Astrocyte of the spinal cord (primary cell): ENCODE measurements at regions not wholly inside any gene's neighbourhood (a gene's known extent, or its start where the extent isn't known, plus 50 kb on each side); places are given as distances from the start of the nearest gene placed in this dataset.

Experiments
- DNase-seq: peaks from one replicate; pipeline ENCODE4 v3.0.0; 2011; ENCODE audit warnings: low read depth, low spot score
- H3K4me3 ChIP-seq: 2 replicates; pipeline ENCODE4 v1.5.1; 2011; ENCODE audit warnings: low read depth, mild to moderate bottlenecking, low read length, moderate library complexity
- in situ Hi-C: cut with HindIII; loops from 2 replicates; pipeline ENCODE4 v1.10.0; 2017; ENCODE audit warnings: low sequenced_read_pairs
- TF ChIP-seq, protein P1 (sequence below): IDR thresholded peaks from 2 replicates; pipeline ENCODE4 v1.5.1; 2012; ENCODE audit warnings: low read depth, mild to moderate bottlenecking, low read length, inconsistent platforms

- in situ Hi-C loops = no loop called here
- H3K4me3 ChIP-seq = no peak overlapping the region
- TF ChIP-seq, protein P1, sequence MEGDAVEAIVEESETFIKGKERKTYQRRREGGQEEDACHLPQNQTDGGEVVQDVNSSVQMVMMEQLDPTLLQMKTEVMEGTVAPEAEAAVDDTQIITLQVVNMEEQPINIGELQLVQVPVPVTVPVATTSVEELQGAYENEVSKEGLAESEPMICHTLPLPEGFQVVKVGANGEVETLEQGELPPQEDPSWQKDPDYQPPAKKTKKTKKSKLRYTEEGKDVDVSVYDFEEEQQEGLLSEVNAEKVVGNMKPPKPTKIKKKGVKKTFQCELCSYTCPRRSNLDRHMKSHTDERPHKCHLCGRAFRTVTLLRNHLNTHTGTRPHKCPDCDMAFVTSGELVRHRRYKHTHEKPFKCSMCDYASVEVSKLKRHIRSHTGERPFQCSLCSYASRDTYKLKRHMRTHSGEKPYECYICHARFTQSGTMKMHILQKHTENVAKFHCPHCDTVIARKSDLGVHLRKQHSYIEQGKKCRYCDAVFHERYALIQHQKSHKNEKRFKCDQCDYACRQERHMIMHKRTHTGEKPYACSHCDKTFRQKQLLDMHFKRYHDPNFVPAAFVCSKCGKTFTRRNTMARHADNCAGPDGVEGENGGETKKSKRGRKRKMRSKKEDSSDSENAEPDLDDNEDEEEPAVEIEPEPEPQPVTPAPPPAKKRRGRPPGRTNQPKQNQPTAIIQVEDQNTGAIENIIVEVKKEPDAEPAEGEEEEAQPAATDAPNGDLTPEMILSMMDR = no peak
- no peak for DNase-seq
These were observed 396.2 kb downstream of the PLPP3 start for GRCh38 chr1:56183151-56183550.

DNA sequence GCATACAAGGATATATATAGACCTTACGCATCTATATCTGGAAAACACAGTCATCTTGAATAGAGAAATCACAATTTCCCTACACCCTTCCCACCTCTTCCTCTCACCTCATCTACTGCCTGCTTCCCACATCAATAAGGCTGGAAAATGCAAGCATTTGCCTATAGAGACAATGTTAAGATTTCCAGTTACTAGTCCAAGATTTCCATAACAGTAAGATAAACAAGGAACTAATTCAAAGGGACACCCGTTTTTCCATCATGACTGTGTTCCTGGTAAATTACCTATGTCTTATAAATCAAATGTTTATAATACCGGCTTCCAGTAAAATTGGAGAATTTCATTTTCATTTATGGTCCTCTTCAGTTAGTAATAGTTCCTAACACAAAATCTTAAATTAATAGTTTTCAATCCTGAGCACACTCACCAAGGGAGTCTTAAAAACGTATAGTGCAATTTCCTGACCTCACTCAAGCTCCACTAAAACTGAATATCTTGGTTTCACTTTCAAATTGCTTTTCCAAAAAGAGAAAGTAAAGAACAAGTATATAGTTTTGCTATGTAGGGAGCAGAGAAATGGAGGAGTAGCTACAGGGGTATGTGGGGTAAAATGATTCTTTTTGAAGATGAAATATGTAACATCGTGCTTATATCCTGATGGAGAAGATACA lies 398.7 kb downstream of the PLPP3 start:
- H3K4me3 ChIP-seq = no peak overlapping the region
- in situ Hi-C loops = no loop called here
- TF ChIP-seq, protein P1 = no peak
- peak; percentile 46 for DNase-seq

DNA sequence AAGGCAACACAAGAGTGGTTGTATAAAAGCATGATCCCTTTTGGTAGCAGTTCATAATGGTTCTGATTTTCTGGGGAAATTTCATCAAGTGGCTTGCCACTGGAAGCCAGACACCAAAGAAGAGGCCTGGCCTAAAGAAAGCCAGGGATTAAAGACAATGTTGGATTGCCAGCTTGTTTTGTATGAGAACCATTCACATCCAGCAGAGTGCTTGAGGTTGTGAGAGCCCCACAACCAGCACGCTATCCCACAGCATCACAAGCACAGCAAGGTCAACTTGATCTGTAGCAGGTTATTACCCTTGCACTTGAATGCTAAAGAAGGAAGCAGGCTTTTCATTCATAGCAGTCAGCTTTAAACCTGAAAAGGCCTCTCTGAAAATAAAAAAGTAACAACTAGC lies 399.8 kb downstream of the PLPP3 start:
- TF ChIP-seq, protein P1 = no peak

DNA sequence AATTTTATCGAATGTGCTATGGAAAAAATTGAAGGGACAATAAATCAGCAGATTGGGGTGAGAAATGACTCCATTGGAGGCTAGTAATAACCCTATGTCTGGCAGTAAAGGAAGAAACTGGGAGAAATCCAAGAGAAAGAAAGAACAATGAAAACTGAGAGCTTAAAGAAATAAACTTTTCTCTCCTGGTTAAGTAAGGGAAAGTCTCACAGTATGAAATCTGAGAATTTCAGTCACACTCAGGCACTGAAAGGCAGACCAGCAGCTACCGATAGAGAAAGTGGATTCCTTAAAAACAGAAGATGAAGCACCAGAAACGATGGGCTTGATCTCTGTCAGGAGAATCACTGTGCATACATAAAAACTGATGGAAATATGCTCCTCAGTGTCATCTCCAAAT lies 404.2 kb downstream of the PLPP3 start:
- in situ Hi-C loops = no loop called here

More for the DNA sequence above, 399.8 kb downstream of the PLPP3 start:
- no peak for DNase-seq
- in situ Hi-C loops = no loop called here
- H3K4me3 ChIP-seq = no peak overlapping the region

GRCh38 chr1:56174176-56174885 lies 405.0 kb downstream of the PLPP3 start:
- in situ Hi-C loops = no loop called here
- no peak overlapping the region for H3K4me3 ChIP-seq
- no peak for DNase-seq

More for the DNA sequence above, 404.2 kb downstream of the PLPP3 start:
- DNase-seq = peak; percentile 52
- TF ChIP-seq, protein P1 = no peak
- H3K4me3 ChIP-seq = no peak overlapping the region

DNA sequence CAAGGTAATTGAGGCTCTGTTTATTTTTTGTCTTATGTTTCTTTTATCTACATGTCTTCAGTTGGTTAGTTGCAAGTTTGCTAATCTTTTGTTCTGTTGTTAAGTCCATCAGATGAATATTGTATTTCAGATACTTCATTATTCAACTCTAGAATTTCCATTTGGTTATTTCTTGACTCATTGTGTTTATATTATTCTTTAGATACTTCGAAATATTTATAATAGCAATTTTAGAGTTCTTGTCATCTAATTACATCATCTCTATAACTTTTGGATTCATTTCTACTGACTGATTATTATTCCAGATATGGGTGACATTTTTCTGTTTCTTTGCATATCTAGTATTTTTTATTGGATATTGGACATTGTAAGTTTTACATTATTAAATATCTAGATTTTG lies 405.6 kb downstream of the PLPP3 start:
- H3K4me3 ChIP-seq = no peak overlapping the region
- TF ChIP-seq, protein P1 = no peak
- DNase-seq = no peak
- in situ Hi-C loops = no loop called here

More at GRCh38 chr1:56174176-56174885, 405.0 kb downstream of the PLPP3 start:
- TF ChIP-seq, protein P1 = no peak
